SK-N-SH (cell line): ENCODE measurements at regions not wholly inside any gene's neighbourhood (a gene's known extent, or its start where the extent isn't known, plus 50 kb on each side); places are given as distances from the start of the nearest gene placed in this dataset.

ENCODE experiments used
- CTCF ChIA-PET: fragments of 300-600, 350-600 bp; formaldehyde crosslinking; extraction: SDS; loops from one replicate; lab custom pipeline; 2021; lab: Yijun Ruan, JAX
- POLR2A ChIA-PET: fragments of 350-600 bp; sonication (Branson Sonifier 250); formaldehyde crosslinking; extraction: SDS; loops from one replicate; lab custom pipeline; 2020; ENCODE audit warnings: antibody characterized with exemption, inconsistent platforms; lab: Yijun Ruan, JAX
- DNase-seq: peaks from one replicate; pipeline ENCODE4 v3.0.0; 2012
- H2AFZ ChIP-seq: fragments of 200-600 bp; sonication (generic); 2 replicates; pipeline ENCODE4 v1.8.1; 2016; ENCODE audit warnings: antibody characterized with exemption, mild to moderate bottlenecking, low read depth
- H3F3A ChIP-seq: fragments of 200-600 bp; sonication (generic); replicated peaks from 2 replicates; pipeline ENCODE3; 2016; ENCODE audit warnings: antibody characterized with exemption, mild to moderate bottlenecking; ENCODE audit not compliant: insufficient read depth
- H3K27ac ChIP-seq, 2 experiments: fragments of 200-500 bp in 1 of 2; fragments of 200-600 bp in 1 of 2; sonication (Bioruptor generic) in 1 of 2; sonication (generic), shearing (Covaris generic) in 1 of 2; 2 replicates each; pipeline versions ENCODE4 v1.5.1 to v1.6.1; 2014 to 2016; ENCODE audit warnings: low read depth in 2 of 2, inconsistent platforms in 1 of 2, low read length in 1 of 2, mild to moderate bottlenecking in 1 of 2, mixed read lengths in 1 of 2
- H3K27me3 ChIP-seq: fragments of 200-600 bp; sonication (generic), shearing (Covaris generic); 2 replicates; pipeline ENCODE4 v1.6.1; 2016; ENCODE audit warnings: mixed run types; ENCODE audit not compliant: insufficient read depth
- H3K36me3 ChIP-seq, 2 experiments: fragments of 200-500 bp in 1 of 2; fragments of 200-600 bp in 1 of 2; sonication (Bioruptor generic) in 1 of 2; sonication (generic) in 1 of 2; replicated peaks in 1 of 2; 2 replicates each; pipeline versions ENCODE3 to v1.5.1; 2014 to 2016; ENCODE audit warnings: low read length in 1 of 2, mild to moderate bottlenecking in 1 of 2; ENCODE audit not compliant: insufficient read depth in 2 of 2, control insufficient read depth in 1 of 2
- H3K4me1 ChIP-seq, 2 experiments: fragments of 200-500 bp in 1 of 2; fragments of 200-600 bp in 1 of 2; sonication (Bioruptor generic) in 1 of 2; sonication (generic), shearing (Covaris generic) in 1 of 2; 2 replicates each; pipeline versions ENCODE4 v1.5.1 to v1.6.1; 2014 to 2016; ENCODE audit warnings: low read depth in 1 of 2, low read length in 1 of 2, mixed run types in 1 of 2; ENCODE audit not compliant: insufficient read depth in 2 of 2, control insufficient read depth in 1 of 2
- H3K4me2 ChIP-seq: fragments of 200-600 bp; sonication (generic), shearing (Covaris generic); 2 replicates; pipeline ENCODE4 v1.6.1; 2017; ENCODE audit warnings: mixed run types
- H3K4me3 ChIP-seq, 2 experiments: fragments of 200-500 bp in 1 of 2; fragments of 200-600 bp in 1 of 2; sonication (Bioruptor generic) in 1 of 2; sonication (generic), shearing (Covaris generic) in 1 of 2; 2 replicates each; pipeline versions ENCODE4 v1.5.1 to v1.8.1; 2014 to 2016; ENCODE audit warnings: low read depth in 2 of 2, inconsistent platforms in 1 of 2, low read length in 1 of 2, mild to moderate bottlenecking in 1 of 2, mixed read lengths in 1 of 2, moderate library complexity in 1 of 2
- H3K79me2 ChIP-seq: fragments of 200-600 bp; sonication (generic); 2 replicates; pipeline ENCODE4 v1.8.1; 2017; ENCODE audit warnings: mild to moderate bottlenecking; ENCODE audit not compliant: insufficient read depth
- H3K9ac ChIP-seq: fragments of 200-600 bp; sonication (generic); 2 replicates; pipeline ENCODE4 v1.6.1; 2017; ENCODE audit warnings: mixed run types
- H3K9me2 ChIP-seq: fragments of 200-600 bp; sonication (generic); 2 replicates; pipeline ENCODE4 v1.6.1; 2017; ENCODE audit warnings: mixed run types
- H3K9me3 ChIP-seq: fragments of 200-600 bp; sonication (generic); 2 replicates; pipeline ENCODE4 v1.6.1; 2017; ENCODE audit warnings: mixed run types, mild to moderate bottlenecking, moderate library complexity
- H4K20me1 ChIP-seq: fragments of 200-600 bp; sonication (generic); 2 replicates; pipeline ENCODE4 v1.6.1; 2017; ENCODE audit warnings: mild to moderate bottlenecking, mixed run types; ENCODE audit not compliant: insufficient read depth
- ELF1 ChIP-seq: IDR thresholded peaks from 2 replicates; pipeline ENCODE4 v1.4.0; 2012
- EP300 ChIP-seq, 2 experiments: IDR thresholded peaks; 2 replicates each; pipeline versions ENCODE4 v1.4.0 to v1.6.1; 2012; ENCODE audit warnings: borderline replicate concordance in 1 of 2, low read depth in 1 of 2, low read length in 1 of 2
- FOSL2 ChIP-seq: IDR thresholded peaks from 2 replicates; pipeline ENCODE4 v1.4.0; 2012; ENCODE audit warnings: low read depth, mild to moderate bottlenecking, moderate library complexity, borderline replicate concordance
- FOXJ3 ChIP-seq: sonication (generic); formaldehyde crosslinking; IDR thresholded peaks from 2 replicates; pipeline ENCODE4 v1.5.1; 2020; ENCODE audit warnings: mild to moderate bottlenecking, missing genetic modification reagents
- FOXM1 ChIP-seq: IDR thresholded peaks from 2 replicates; pipeline ENCODE4 v1.4.0; 2012; ENCODE audit warnings: low read depth, mild to moderate bottlenecking
- GATA2 ChIP-seq: sonication (generic); formaldehyde crosslinking; IDR thresholded peaks from 2 replicates; pipeline ENCODE4 v1.5.0; 2020; ENCODE audit warnings: mild to moderate bottlenecking, missing genetic modification reagents
- JUND ChIP-seq: IDR thresholded peaks from 2 replicates; pipeline ENCODE4 v1.4.0; 2012
- MEF2A ChIP-seq: IDR thresholded peaks from 2 replicates; pipeline ENCODE4 v1.4.0; 2012; ENCODE audit warnings: low read depth, borderline replicate concordance
- NFIC ChIP-seq: IDR thresholded peaks from 2 replicates; pipeline ENCODE4 v1.4.0; 2012; ENCODE audit warnings: borderline replicate concordance
- NRF1 ChIP-seq: IDR thresholded peaks from 2 replicates; pipeline ENCODE4 v1.6.1; 2012; ENCODE audit warnings: low read depth, mild to moderate bottlenecking, low read length
- POLR2AphosphoS5 ChIP-seq: IDR thresholded peaks from 2 replicates; pipeline ENCODE4 v1.6.1; 2012; ENCODE audit warnings: low read depth, low read length
- RCOR1 ChIP-seq: fragments of 150-350 bp; IDR thresholded peaks from 2 replicates; pipeline ENCODE4 v1.6.1; 2017; ENCODE audit warnings: antibody characterized with exemption, low read length
- RFX5 ChIP-seq: IDR thresholded peaks from 2 replicates; pipeline ENCODE4 v1.6.1; 2012; ENCODE audit warnings: mild to moderate bottlenecking, improper control_type of control experiment, low read length
- RXRA ChIP-seq: IDR thresholded peaks from 2 replicates; pipeline ENCODE4 v1.4.0; 2012; ENCODE audit warnings: low read depth, mild to moderate bottlenecking, borderline replicate concordance
- SMC3 ChIP-seq: IDR thresholded peaks from 2 replicates; pipeline ENCODE4 v1.6.1; 2012; ENCODE audit warnings: low read depth, low read length, improper control_type of control experiment
- TAF1 ChIP-seq: IDR thresholded peaks from 2 replicates; pipeline ENCODE4 v1.6.1; 2012; ENCODE audit warnings: low read depth, mild to moderate bottlenecking, low read length, moderate library complexity, borderline replicate concordance
- TCF12 ChIP-seq: IDR thresholded peaks from 2 replicates; pipeline ENCODE4 v1.4.0; 2012
- TEAD4 ChIP-seq: IDR thresholded peaks from 2 replicates; pipeline ENCODE4 v1.4.0; 2012; ENCODE audit warnings: mild to moderate bottlenecking, borderline replicate concordance; ENCODE audit not compliant: insufficient read depth
- YY1 ChIP-seq: IDR thresholded peaks from 2 replicates; pipeline ENCODE4 v1.4.0; 2012; ENCODE audit warnings: low read depth, mild to moderate bottlenecking
- WGBS: methylation state at CpG from one replicate; pipeline ENCODE4 v1.1.6; 2017; ENCODE audit warnings: low lambda C conversion rate; 5-methylcytosine and 5-hydroxymethylcytosine counted together
- TF ChIP-seq, protein P1 (sequence below): IDR thresholded peaks from 2 replicates; pipeline ENCODE4; 2012
- TF ChIP-seq, protein P2 (sequence below): IDR thresholded peaks from 2 replicates; pipeline ENCODE4 v1.6.1; 2012; ENCODE audit warnings: mild to moderate bottlenecking, low read depth, low read length, moderate library complexity
- TF ChIP-seq, protein P3 (sequence below): IDR thresholded peaks from 2 replicates; pipeline ENCODE4 v1.4.0; 2012; ENCODE audit warnings: low read depth, borderline replicate concordance

DNA sequence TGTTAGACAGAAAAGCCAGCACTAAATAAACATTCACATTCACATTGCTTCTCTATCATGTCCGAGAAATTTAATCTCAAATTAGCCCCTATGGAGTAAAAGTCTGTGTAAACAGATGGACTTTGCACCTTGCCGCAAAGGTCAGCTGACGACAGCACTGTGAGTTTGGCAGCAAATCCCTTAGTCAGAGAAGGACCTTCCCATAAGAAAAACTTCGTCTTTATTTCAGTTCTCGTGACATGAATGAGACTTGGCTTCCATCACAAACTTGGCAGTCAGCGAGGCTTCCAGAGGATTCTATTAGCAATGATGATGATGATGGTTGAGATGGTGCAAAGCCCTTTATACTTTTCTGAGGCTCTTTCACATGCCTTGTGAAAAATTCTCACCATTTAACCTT is 133.7 kb upstream of the IFNGR1 start:
- Histone ChIP-seq H3K4me2 (no peak overlapping the region), H2AFZ (no peak overlapping the region), H3K79me2 (no peaks in the 10 kb centered on the region), H3K4me3 (no peak overlapping the region), H3K4me1 (no peaks in the 10 kb centered on the region; a peak in 1 of 4 replicates), H3K27ac (no peak overlapping the region), H4K20me1 (no peaks in the 10 kb centered on the region), H3K9ac (no peak overlapping the region), H3K27me3 (no peaks in the 10 kb centered on the region), H3K9me2 (no peaks in the 10 kb centered on the region), H3F3A (no peaks in the 10 kb centered on the region), H3K9me3 (no peaks in the 10 kb centered on the region), H3K36me3 (no peaks in the 10 kb centered on the region)
- CTCF ChIA-PET, result interaction anchor here (1.3 kb wide), 1 partner anchor 11 kb away, joined by 3 read pairs; no protein-coding TSS in a partner anchor
- TF ChIP-seq JUND (no peak), GATA2 (CRISPR knock-in tag) (no peak), RCOR1 (no peak), RFX5 (no peak)
- POLR2A ChIA-PET, result no interaction called here
- no peak for DNase-seq
- WGBS, result 26% methylated on average over 6 of the region's 6 CpGs

DNA sequence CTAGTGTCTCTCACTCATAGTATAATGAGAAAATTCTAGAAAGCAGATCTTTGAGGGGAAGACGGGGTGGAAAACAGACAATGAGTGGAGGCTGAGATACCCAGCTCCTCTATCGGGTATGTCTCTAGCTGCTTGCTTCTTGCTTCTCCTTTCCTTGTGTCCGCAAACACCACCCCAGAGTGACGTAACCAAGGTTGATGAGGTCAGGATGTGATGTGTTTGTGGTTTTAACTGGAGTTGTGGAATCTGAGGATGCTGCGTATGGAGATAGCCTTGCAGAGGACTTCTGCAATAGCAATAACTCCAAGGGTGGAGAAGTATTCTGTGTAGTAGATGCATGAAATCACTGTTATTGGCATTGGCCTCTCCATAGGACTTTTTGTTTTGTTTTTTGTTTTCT is 132.7 kb upstream of the IFNGR1 start:
- H3K4me3 ChIP-seq, result no peak overlapping the region
- H3K79me2 ChIP-seq, result no peaks in the 10 kb centered on the region
- no peaks in the 10 kb centered on the region for H3K9me2 ChIP-seq
- H3K9ac ChIP-seq, result no peak overlapping the region
- 24% methylated on average over 5 of the region's 5 CpGs for WGBS
- H3K27ac ChIP-seq, result no peak overlapping the region
- H3K4me2 ChIP-seq, result no peak overlapping the region
- no peaks in the 10 kb centered on the region for H3F3A ChIP-seq
- CTCF ChIA-PET, result interaction anchor here (2.4 kb wide), 1 partner anchor 10 kb away, joined by 8 read pairs; no protein-coding TSS in a partner anchor
- H3K4me1 ChIP-seq, result no peaks in the 10 kb centered on the region
- H3K27me3 ChIP-seq, result no peaks in the 10 kb centered on the region
- POLR2A ChIA-PET, result no interaction called here
- H2AFZ ChIP-seq, result no peak overlapping the region
- no peak for DNase-seq
- H3K9me3 ChIP-seq, result no peaks in the 10 kb centered on the region
- H4K20me1 ChIP-seq, result no peaks in the 10 kb centered on the region
- TF ChIP-seq, protein P1, sequence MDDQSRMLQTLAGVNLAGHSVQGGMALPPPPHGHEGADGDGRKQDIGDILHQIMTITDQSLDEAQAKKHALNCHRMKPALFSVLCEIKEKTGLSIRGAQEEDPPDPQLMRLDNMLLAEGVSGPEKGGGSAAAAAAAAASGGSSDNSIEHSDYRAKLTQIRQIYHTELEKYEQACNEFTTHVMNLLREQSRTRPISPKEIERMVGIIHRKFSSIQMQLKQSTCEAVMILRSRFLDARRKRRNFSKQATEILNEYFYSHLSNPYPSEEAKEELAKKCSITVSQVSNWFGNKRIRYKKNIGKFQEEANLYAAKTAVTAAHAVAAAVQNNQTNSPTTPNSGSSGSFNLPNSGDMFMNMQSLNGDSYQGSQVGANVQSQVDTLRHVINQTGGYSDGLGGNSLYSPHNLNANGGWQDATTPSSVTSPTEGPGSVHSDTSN, result no peak
- TF ChIP-seq NFIC, result no peak
- no peak for TF ChIP-seq TEAD4
- no peak for TF ChIP-seq TCF12
- no peak for TF ChIP-seq FOXJ3 (CRISPR knock-in tag)
- TF ChIP-seq MEF2A, result no peak
- TF ChIP-seq, protein P2, sequence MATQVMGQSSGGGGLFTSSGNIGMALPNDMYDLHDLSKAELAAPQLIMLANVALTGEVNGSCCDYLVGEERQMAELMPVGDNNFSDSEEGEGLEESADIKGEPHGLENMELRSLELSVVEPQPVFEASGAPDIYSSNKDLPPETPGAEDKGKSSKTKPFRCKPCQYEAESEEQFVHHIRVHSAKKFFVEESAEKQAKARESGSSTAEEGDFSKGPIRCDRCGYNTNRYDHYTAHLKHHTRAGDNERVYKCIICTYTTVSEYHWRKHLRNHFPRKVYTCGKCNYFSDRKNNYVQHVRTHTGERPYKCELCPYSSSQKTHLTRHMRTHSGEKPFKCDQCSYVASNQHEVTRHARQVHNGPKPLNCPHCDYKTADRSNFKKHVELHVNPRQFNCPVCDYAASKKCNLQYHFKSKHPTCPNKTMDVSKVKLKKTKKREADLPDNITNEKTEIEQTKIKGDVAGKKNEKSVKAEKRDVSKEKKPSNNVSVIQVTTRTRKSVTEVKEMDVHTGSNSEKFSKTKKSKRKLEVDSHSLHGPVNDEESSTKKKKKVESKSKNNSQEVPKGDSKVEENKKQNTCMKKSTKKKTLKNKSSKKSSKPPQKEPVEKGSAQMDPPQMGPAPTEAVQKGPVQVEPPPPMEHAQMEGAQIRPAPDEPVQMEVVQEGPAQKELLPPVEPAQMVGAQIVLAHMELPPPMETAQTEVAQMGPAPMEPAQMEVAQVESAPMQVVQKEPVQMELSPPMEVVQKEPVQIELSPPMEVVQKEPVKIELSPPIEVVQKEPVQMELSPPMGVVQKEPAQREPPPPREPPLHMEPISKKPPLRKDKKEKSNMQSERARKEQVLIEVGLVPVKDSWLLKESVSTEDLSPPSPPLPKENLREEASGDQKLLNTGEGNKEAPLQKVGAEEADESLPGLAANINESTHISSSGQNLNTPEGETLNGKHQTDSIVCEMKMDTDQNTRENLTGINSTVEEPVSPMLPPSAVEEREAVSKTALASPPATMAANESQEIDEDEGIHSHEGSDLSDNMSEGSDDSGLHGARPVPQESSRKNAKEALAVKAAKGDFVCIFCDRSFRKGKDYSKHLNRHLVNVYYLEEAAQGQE, result no peak
- TF ChIP-seq, protein P3, sequence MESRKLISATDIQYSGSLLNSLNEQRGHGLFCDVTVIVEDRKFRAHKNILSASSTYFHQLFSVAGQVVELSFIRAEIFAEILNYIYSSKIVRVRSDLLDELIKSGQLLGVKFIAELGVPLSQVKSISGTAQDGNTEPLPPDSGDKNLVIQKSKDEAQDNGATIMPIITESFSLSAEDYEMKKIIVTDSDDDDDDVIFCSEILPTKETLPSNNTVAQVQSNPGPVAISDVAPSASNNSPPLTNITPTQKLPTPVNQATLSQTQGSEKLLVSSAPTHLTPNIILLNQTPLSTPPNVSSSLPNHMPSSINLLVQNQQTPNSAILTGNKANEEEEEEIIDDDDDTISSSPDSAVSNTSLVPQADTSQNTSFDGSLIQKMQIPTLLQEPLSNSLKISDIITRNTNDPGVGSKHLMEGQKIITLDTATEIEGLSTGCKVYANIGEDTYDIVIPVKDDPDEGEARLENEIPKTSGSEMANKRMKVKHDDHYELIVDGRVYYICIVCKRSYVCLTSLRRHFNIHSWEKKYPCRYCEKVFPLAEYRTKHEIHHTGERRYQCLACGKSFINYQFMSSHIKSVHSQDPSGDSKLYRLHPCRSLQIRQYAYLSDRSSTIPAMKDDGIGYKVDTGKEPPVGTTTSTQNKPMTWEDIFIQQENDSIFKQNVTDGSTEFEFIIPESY, result no peak
- no peak for TF ChIP-seq FOXM1
- no peak for TF ChIP-seq SMC3
- TF ChIP-seq YY1, result no peak
- no peak for TF ChIP-seq FOSL2
- no peak for TF ChIP-seq EP300 (IDR thresholded peaks at IDR 0.05; ENCODE audit: borderline replicate concordance in 1 of 2, low read depth in 1 of 2, low read length in 1 of 2)
- no peak for TF ChIP-seq NRF1
- no peak for TF ChIP-seq POLR2AphosphoS5
- TF ChIP-seq TAF1, result no peak
- TF ChIP-seq RXRA, result no peak
- no peak for TF ChIP-seq ELF1
- TF ChIP-seq RCOR1, result no peak
- no peak for TF ChIP-seq GATA2 (CRISPR knock-in tag)
- no peaks in the 10 kb centered on the region for H3K36me3 ChIP-seq
